Central memory CD8-positive, alpha-beta T cell (primary cell): ENCODE measurements at regions not wholly inside any gene's neighbourhood (a gene's known extent, or its start where the extent isn't known, plus 50 kb on each side); places are given as distances from the start of the nearest gene placed in this dataset.

ENCODE experiments used
- ATAC-seq: fragments of 150-1000 bp; cut with Tn5 transposase; replicated peaks from 2 replicates; pipeline ENCODE4 v1.10.0; 2022; ENCODE audit warnings: mild to moderate bottlenecking, moderate FRiP score, moderate number of reproducible peaks; ENCODE audit not compliant: poor library complexity, severe bottlenecking; ENCODE audit errors: extremely low read depth
- DNase-seq, 2 donors: peaks; one replicate each; pipeline ENCODE4 v3.0.0; 2021; ENCODE audit warnings: low spot score in 2 of 2
- H3K27ac Mint-ChIP-seq: one replicate; pipeline ENCODE4 v1.8.0; 2022; ENCODE audit warnings: low read depth, mild to moderate bottlenecking, moderate library complexity, mixed read lengths
- H3K27me3 Mint-ChIP-seq: one replicate; pipeline ENCODE4 v1.8.0; 2022; ENCODE audit warnings: mixed read lengths
- H3K36me3 Mint-ChIP-seq: one replicate; pipeline ENCODE4 v1.8.0; 2022; ENCODE audit warnings: mild to moderate bottlenecking, moderate library complexity, mixed read lengths; ENCODE audit not compliant: insufficient read depth
- H3K4me1 Mint-ChIP-seq: one replicate; pipeline ENCODE4 v1.8.0; 2022; ENCODE audit warnings: mixed read lengths
- H3K4me3 Mint-ChIP-seq: one replicate; pipeline ENCODE4 v1.8.0; 2022; ENCODE audit warnings: mild to moderate bottlenecking, moderate library complexity, mixed read lengths
- H3K9me3 Mint-ChIP-seq: one replicate; pipeline ENCODE4 v1.8.0; 2022; ENCODE audit warnings: mixed read lengths

DNA sequence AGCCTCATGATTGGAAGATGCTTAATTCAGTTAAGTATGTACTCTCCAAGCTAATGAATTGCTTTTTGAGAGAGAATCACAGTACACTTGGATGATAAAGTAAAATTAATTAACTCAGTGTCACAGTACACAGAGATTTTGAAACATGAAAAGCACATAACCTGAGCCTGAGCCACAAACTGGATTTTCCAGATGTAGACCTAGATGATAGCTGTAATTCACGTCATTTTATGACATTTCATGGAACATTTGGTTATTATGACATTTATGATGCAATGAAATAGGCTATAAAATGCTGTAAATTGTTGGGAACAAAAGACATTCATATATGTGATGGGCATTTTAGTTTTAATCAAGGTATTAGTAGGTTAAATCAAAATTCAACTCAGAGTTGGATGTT, 983.7 kb downstream of the STPG2 start:
- Mint-ChIP-seq H3K27ac (no peak overlapping the region), H3K36me3 (no peaks in the 10 kb centered on the region), H3K4me3 (no peak overlapping the region), H3K4me1 (no peaks in the 10 kb centered on the region), H3K27me3 (no peaks in the 10 kb centered on the region), H3K9me3 (peaks cover 5% of the 10 kb centered on the region)
- ATAC-seq: no peak
- no peak for DNase-seq

GRCh38 chr4:97185233-97185632, 958.0 kb downstream of the STPG2 start:
- Mint-ChIP-seq H3K4me3 (no peak overlapping the region), H3K27ac (no peak overlapping the region), H3K27me3 (no peaks in the 10 kb centered on the region), H3K36me3 (peaks cover 3% of the 10 kb centered on the region), H3K4me1 (no peaks in the 10 kb centered on the region), H3K9me3 (peaks cover 22% of the 10 kb centered on the region)
- DNase-seq (no peak), ATAC-seq (no peak)

GRCh38 chr4:97197106-97197505, 946.2 kb downstream of the STPG2 start:
- H3K9me3 Mint-ChIP-seq: peaks cover 19% of the 10 kb centered on the region
- H3K36me3 Mint-ChIP-seq: no peaks in the 10 kb centered on the region
- H3K4me1 Mint-ChIP-seq: no peaks in the 10 kb centered on the region
- DNase-seq: no peak
- no peak for ATAC-seq
- H3K4me3 Mint-ChIP-seq: no peak overlapping the region
- no peak overlapping the region for H3K27ac Mint-ChIP-seq
- no peaks in the 10 kb centered on the region for H3K27me3 Mint-ChIP-seq

DNA sequence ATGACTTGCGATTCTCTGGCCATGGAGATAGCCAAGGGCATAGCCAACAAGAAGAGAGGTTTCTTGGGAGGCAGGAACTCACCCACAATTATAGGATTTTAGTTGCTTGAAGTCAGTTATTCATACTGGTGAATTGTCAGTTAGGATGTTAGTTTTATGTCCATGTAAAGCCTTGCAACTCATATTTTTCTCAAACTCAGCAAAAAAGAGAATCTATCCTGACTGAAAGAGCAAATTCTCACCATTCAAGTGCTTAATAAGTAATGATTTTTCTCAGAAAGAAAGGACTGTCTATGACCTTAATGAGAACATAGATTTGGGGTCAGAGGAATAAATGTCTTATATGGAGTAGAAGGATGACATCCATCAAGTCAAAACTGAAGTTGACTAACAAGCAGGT, 934.5 kb downstream of the STPG2 start:
- Mint-ChIP-seq H3K9me3 (peaks cover 15% of the 10 kb centered on the region), H3K36me3 (no peaks in the 10 kb centered on the region), H3K4me3 (no peak overlapping the region), H3K27me3 (no peaks in the 10 kb centered on the region), H3K4me1 (no peaks in the 10 kb centered on the region), H3K27ac (no peak overlapping the region)
- DNase-seq (no peak), ATAC-seq (no peak)

DNA sequence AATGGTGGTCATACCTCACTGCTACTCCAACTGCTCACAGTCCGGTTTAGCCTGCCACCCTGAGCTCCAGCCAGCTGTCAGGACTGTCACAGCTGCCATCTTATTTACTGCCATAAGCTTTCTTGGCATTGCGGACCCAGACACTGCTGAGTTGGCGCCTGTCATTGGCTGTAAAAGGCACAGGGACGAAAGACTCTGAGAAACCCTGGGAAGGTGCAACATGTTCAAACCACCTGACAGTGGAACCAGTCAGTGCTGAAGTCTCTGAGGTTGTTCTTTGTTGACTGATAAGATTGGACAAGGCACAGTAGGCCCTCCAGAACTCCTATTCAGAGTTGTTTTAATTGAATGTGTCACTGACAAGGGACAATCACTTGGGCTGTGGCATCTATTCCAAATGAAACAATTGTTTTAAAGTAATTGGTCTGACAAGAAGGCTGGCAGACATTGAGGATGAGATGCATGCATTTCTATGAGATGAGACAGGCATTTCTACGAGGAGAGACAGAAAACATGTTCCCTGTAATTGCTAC, 927.8 kb downstream of the STPG2 start:
- DNase-seq (no peak), ATAC-seq (no peak)
- Mint-ChIP-seq H3K4me3 (no peak overlapping the region), H3K27ac (no peak overlapping the region), H3K36me3 (no peaks in the 10 kb centered on the region), H3K4me1 (no peaks in the 10 kb centered on the region), H3K9me3 (peaks cover 16% of the 10 kb centered on the region), H3K27me3 (no peaks in the 10 kb centered on the region)

DNA sequence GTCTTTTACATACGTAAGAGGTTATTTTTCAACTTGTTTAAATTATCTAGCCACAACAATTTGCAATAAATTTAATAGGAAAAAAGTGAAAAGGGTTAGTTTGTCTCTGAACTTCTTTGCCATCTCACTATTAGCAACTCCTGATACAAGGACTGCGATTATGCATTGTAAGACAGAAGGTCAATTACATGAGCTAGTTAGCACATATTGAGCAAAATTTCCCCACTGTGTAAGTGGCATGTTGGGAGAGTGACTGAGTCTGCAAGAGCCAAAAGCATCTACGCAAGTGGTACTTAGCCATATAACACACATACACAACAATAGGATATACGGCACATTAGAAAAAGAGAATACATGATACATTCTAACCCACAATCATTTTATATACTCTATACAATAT, 927.2 kb downstream of the STPG2 start:
- Mint-ChIP-seq H3K4me3 (no peak overlapping the region), H3K36me3 (no peaks in the 10 kb centered on the region), H3K4me1 (no peaks in the 10 kb centered on the region), H3K9me3 (peaks cover 16% of the 10 kb centered on the region), H3K27ac (no peak overlapping the region), H3K27me3 (no peaks in the 10 kb centered on the region)
- no peak for DNase-seq
- no peak for ATAC-seq

- H3K4me1 Mint-ChIP-seq: no peaks in the 10 kb centered on the region
- ATAC-seq (no peak), DNase-seq (no peak)
- H3K36me3 Mint-ChIP-seq: no peaks in the 10 kb centered on the region
- H3K27ac Mint-ChIP-seq: no peak overlapping the region
- H3K4me3 Mint-ChIP-seq: no peak overlapping the region
- H3K27me3 Mint-ChIP-seq: no peaks in the 10 kb centered on the region
- peaks cover 14% of the 10 kb centered on the region for H3K9me3 Mint-ChIP-seq
These were observed 907.8 kb downstream of the STPG2 start for GRCh38 chr4:97235521-97235920.

GRCh38 chr4:97238956-97239666, 904.2 kb downstream of the STPG2 start:
- Mint-ChIP-seq H3K4me3 (no peak overlapping the region), H3K27ac (no peak overlapping the region), H3K27me3 (no peaks in the 10 kb centered on the region)

DNA sequence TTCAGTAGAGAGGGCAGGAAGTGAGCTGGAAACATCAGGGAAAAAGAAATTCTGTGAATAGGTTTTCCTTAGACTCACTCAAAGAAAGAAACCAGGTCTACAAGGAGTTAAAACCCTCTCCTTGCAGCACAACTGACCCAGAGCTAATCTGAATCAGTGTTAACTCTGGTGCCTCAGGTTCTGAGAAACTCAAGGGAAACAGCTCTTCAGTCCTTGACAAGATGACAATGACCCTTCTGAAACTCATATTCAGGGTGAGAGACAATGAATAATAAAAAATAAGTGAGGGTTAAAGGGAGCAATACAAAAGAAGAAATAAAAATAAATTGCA, 903.6 kb downstream of the STPG2 start:
- H3K9me3 Mint-ChIP-seq: peaks cover 19% of the 10 kb centered on the region
- H3K27me3 Mint-ChIP-seq: no peaks in the 10 kb centered on the region
- DNase-seq (no peak), ATAC-seq (no peak)
- no peaks in the 10 kb centered on the region for H3K36me3 Mint-ChIP-seq
- H3K4me3 Mint-ChIP-seq: no peak overlapping the region
- no peak overlapping the region for H3K27ac Mint-ChIP-seq
- H3K4me1 Mint-ChIP-seq: no peaks in the 10 kb centered on the region

More at GRCh38 chr4:97238956-97239666, 904.2 kb downstream of the STPG2 start:
- no peak for ATAC-seq
- Mint-ChIP-seq H3K9me3 (peaks cover 19% of the 10 kb centered on the region), H3K4me1 (no peaks in the 10 kb centered on the region), H3K36me3 (no peaks in the 10 kb centered on the region)
- no peak for DNase-seq

- DNase-seq (no peak), ATAC-seq (no peak)
- no peak overlapping the region for H3K4me3 Mint-ChIP-seq
- H3K4me1 Mint-ChIP-seq: no peaks in the 10 kb centered on the region
- H3K27me3 Mint-ChIP-seq: no peaks in the 10 kb centered on the region
- peaks cover 23% of the 10 kb centered on the region for H3K9me3 Mint-ChIP-seq
- no peaks in the 10 kb centered on the region for H3K36me3 Mint-ChIP-seq
- no peak overlapping the region for H3K27ac Mint-ChIP-seq
These were observed 890.6 kb downstream of the STPG2 start for GRCh38 chr4:97252615-97253154.

- DNase-seq (no peak), ATAC-seq (no peak)
- H3K4me1 Mint-ChIP-seq: no peaks in the 10 kb centered on the region
- no peak overlapping the region for H3K4me3 Mint-ChIP-seq
- H3K36me3 Mint-ChIP-seq: no peaks in the 10 kb centered on the region
- no peaks in the 10 kb centered on the region for H3K27me3 Mint-ChIP-seq
- H3K9me3 Mint-ChIP-seq: peaks cover 8% of the 10 kb centered on the region
- H3K27ac Mint-ChIP-seq: no peak overlapping the region
These were observed 880.5 kb downstream of the STPG2 start for GRCh38 chr4:97262769-97263168.

- peaks cover 20% of the 10 kb centered on the region for H3K9me3 Mint-ChIP-seq
- H3K4me1 Mint-ChIP-seq: no peaks in the 10 kb centered on the region
- ATAC-seq (no peak), DNase-seq (no peak)
- H3K27ac Mint-ChIP-seq: no peak overlapping the region
- no peaks in the 10 kb centered on the region for H3K36me3 Mint-ChIP-seq
- H3K4me3 Mint-ChIP-seq: no peak overlapping the region
- H3K27me3 Mint-ChIP-seq: no peaks in the 10 kb centered on the region
These were observed 873.2 kb downstream of the STPG2 start for GRCh38 chr4:97270051-97270450.

DNA sequence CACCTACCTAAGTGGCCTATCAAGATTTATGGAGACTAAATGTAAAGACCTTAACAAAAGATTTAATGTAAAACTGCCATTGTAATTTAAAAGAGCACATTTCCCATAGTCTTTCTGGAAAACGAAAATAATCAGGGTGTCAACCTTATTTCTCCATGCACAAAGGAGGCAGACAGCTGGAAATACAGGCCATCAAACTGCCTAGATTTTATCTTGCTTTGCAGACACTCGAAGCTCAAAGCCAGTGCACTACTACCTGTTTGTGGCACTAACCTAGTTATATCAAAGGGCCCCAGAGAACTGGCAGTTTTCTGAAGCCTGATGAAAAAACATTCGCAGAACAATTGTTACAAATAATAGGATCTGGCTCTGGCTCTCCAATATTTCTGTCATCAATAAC, 863.9 kb downstream of the STPG2 start:
- ATAC-seq: no peak
- no peak for DNase-seq

More for the DNA sequence above, 863.9 kb downstream of the STPG2 start:
- H3K9me3 Mint-ChIP-seq: peaks cover 9% of the 10 kb centered on the region
- no peak overlapping the region for H3K27ac Mint-ChIP-seq
- H3K4me3 Mint-ChIP-seq: no peak overlapping the region
- H3K36me3 Mint-ChIP-seq: peaks cover 2% of the 10 kb centered on the region
- no peaks in the 10 kb centered on the region for H3K27me3 Mint-ChIP-seq
- no peaks in the 10 kb centered on the region for H3K4me1 Mint-ChIP-seq
